Ovary (tissue), 7 donors: ENCODE measurements at regions not wholly inside any gene's neighbourhood (a gene's known extent, or its start where the extent isn't known, plus 50 kb on each side); places are given as distances from the start of the nearest gene placed in this dataset.

ENCODE experiments used
- DNase-seq, 5 donors: peaks; one replicate each; pipeline ENCODE4 v3.0.0-alpha.2; 2019 to 2020
- H3K27ac ChIP-seq, 2 donors: fragments of 200-600 bp; one replicate each; pipeline versions ENCODE4 v1.5.1 to v1.8.0; 2019 to 2022
- H3K27me3 ChIP-seq: fragments of 200-600 bp; one replicate; pipeline ENCODE4 v1.8.0; 2022
- H3K36me3 ChIP-seq: fragments of 200-600 bp; sonication (generic); one replicate; pipeline ENCODE4 v1.5.1; 2019
- H3K4me1 ChIP-seq: one replicate; pipeline ENCODE4 v1.8.1; 2013; ENCODE audit warnings: mild to moderate bottlenecking, moderate library complexity; ENCODE audit not compliant: insufficient read depth
- H3K4me3 ChIP-seq: fragments of 200-600 bp; sonication (generic); one replicate; pipeline ENCODE4 v1.5.1; 2017
- H3K9me3 ChIP-seq, 2 donors: fragments of 200-600 bp in 1 of 2; sonication (generic) in 1 of 2; one replicate each; pipeline versions ENCODE4 v1.5.1 to v1.8.1; 2013 to 2019; ENCODE audit warnings: mild to moderate bottlenecking in 1 of 2, moderate library complexity in 1 of 2
- EP300 ChIP-seq: sonication (generic); formaldehyde crosslinking; IDR thresholded peaks from one replicate; pipeline ENCODE4 v1.6.1; 2017; ENCODE audit warnings: antibody characterized with exemption
- POLR2A ChIP-seq: fragments of 450-650 bp; IDR thresholded peaks from one replicate; pipeline ENCODE4 v1.6.1; 2017; ENCODE audit warnings: antibody characterized with exemption, mild to moderate bottlenecking, moderate library complexity
- WGBS, 3 donors: extraction: QIAGEN DNeasy Blood & Tissue Kit in 1 of 3; methylation state at CpG; one replicate each; pipeline versions ENCODE4 v1.1.5 to v1.1.7; 2013 to 2017; 5-methylcytosine and 5-hydroxymethylcytosine counted together
- intact Hi-C, 4 donors: fragments of 100-400 bp; cut with DNase I; formaldehyde crosslinking; loops; one replicate each; pipeline versions ENCODE4 v1.11.0 to v1.15.1; 2022 to 2023
- TF ChIP-seq, protein P1 (sequence below), 3 donors: fragments of 450-650 bp in 2 of 3; fragments of 200-600 bp in 1 of 3; IDR thresholded peaks; one replicate each; pipeline versions ENCODE4 v1.5.1 to v1.8.0; 2016 to 2022; ENCODE audit warnings: antibody characterized with exemption in 3 of 3, mild to moderate bottlenecking in 1 of 3
- donor health status: DM: no; HTN: no; CAD: no; lungs with moderate emphysema.
- donor health status: DM: no; HTN: no; CAD: no.
- donor health status: Bipolar disorder and iron deficiency.
- donor health status: DM: no; HTN: no; CAD: no.
- donor health status: DM: yes; HTN: yes; CAD: no.

DNA sequence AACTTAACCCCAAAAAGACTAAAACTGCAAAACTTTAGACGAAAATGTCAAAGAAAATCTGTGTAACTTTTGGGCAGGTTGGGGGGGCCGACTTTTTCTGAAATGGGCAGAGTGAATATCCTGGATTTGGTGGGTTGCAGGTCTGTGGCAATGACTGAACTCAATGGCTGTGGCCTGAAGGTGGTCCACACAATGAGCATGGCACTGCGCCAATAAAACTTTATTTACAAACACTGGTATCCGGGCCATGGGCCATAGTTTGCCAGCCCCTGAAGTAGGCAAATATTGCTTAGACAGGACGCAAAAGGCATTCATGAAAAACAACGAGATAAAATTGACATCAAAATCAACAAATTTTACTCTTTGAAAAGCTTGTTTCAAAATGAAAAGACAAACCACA lies 66.2 kb downstream of the RTP5 start:
- Histone ChIP-seq H3K9me3 (no peaks in the 10 kb centered on the region), H3K27me3 (no peaks in the 10 kb centered on the region), H3K4me1 (peaks cover 7% of the 10 kb centered on the region), H3K27ac (no peak overlapping the region), H3K36me3 (no peaks in the 10 kb centered on the region), H3K4me3 (no peak overlapping the region)
- WGBS, 3 donors, result 90 to 92% (median 91%) methylated on average over 6 of the region's 6 CpGs
- TF ChIP-seq POLR2A (no peak), EP300 (no peak)
- TF ChIP-seq, protein P1, sequence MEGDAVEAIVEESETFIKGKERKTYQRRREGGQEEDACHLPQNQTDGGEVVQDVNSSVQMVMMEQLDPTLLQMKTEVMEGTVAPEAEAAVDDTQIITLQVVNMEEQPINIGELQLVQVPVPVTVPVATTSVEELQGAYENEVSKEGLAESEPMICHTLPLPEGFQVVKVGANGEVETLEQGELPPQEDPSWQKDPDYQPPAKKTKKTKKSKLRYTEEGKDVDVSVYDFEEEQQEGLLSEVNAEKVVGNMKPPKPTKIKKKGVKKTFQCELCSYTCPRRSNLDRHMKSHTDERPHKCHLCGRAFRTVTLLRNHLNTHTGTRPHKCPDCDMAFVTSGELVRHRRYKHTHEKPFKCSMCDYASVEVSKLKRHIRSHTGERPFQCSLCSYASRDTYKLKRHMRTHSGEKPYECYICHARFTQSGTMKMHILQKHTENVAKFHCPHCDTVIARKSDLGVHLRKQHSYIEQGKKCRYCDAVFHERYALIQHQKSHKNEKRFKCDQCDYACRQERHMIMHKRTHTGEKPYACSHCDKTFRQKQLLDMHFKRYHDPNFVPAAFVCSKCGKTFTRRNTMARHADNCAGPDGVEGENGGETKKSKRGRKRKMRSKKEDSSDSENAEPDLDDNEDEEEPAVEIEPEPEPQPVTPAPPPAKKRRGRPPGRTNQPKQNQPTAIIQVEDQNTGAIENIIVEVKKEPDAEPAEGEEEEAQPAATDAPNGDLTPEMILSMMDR (IDR thresholded peaks at IDR 0.05), result no peak
- intact Hi-C loops, result no loop called here
- DNase-seq, result no peak

DNA sequence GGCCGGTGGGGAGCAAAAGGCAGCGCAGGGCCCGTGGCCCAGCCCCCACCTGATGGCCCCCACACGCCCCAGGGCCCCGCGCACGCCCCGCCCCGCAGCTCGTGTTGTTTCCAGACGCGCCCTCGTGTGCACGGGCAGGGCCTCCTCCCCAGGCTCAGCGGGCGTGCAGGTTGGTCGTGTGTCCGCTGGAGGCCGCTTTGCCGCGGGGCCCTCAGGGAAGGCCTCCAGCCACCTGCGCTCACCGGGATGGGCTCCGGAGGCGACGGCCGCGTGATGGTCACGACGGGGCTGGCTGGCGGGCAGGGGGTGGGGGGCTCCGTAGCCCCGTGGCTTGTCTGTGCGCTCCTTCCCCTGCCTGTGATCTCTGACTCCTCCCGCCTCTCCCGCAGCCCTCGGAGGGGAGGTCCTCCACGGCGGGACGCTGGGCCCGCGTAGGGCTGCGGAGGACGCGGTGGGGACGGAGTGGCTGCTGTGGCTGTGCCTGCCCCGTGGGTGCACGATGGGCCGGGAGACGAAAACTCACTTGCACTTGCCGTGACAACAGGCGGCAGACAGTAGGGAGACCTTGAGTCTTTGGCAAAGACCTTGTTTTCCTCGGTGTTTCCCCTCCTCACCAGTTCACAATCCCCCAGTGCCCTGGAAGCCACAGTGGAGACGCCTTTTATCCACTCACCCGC lies 67.1 kb downstream of the RTP5 start:
- Histone ChIP-seq H3K4me3 (no peak overlapping the region), H3K36me3 (no peaks in the 10 kb centered on the region), H3K9me3 (no peaks in the 10 kb centered on the region), H3K27ac (no peak overlapping the region), H3K4me1 (peaks cover 7% of the 10 kb centered on the region), H3K27me3 (no peaks in the 10 kb centered on the region)
- intact Hi-C loops, result no loop called here
- TF ChIP-seq EP300, result no peak
- TF ChIP-seq, protein P1 (IDR thresholded peaks at IDR 0.05), result no peak
- no peak for TF ChIP-seq POLR2A
- DNase-seq, result no peak
- WGBS, 3 donors, result 63 to 77% (median 66%) methylated on average over 54 to 55 of the region's 55 CpGs

DNA sequence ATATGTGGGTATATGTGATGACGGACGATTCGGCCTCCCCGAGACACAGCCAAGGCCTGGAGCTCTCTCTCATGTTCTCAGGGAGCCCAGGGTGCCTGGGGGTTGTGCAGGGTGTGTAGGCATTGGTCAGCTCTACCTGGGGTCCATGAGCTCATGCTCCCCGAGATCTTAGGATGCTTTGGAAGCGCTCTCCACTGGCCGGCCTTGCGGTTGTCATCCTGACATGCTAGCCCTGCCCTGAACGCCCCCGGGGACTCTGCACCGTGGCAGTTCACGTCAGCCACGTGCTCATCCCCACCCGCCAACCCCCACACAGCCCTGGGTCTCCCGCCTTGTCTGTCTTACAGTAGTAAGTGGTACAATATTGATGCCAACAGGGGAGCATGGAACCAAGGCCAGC lies 67.8 kb downstream of the RTP5 start:
- Histone ChIP-seq H3K4me3 (no peak overlapping the region), H3K9me3 (no peaks in the 10 kb centered on the region), H3K27me3 (no peaks in the 10 kb centered on the region), H3K4me1 (peaks cover 9% of the 10 kb centered on the region), H3K27ac (no peak overlapping the region), H3K36me3 (no peaks in the 10 kb centered on the region)
- TF ChIP-seq EP300, result no peak
- no peak for DNase-seq
- WGBS, 3 donors, result 93 to 96% (median 94%) methylated on average over 15 of the region's 15 CpGs
- intact Hi-C loops, result no loop called here

DNA sequence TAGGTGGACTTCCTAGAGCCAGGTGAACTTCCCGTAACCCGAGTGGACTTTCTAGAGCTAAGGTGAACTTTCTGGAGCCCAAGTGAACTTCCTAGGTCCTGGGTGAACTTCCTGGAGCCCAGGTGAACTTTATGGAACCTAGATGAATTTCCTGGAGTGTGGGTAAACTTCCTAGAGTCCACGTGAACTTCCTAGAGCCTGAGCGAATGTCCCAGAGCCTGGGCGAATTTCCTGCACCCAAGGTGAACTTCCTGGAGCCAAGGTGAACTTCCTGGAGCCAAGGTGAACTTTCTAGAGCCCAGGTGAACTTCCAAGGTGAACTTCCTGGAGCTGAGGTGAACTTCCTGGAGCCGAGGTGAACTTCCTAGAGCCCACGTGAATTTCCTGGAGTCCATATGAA lies 70.0 kb downstream of the RTP5 start:
- 83 to 93% (median 89%) methylated on average over 7 of the region's 7 CpGs for WGBS, 3 donors
- no peak overlapping the region for H3K27ac ChIP-seq
- intact Hi-C loops, result no loop called here
- H3K4me1 ChIP-seq, result peaks cover 2% of the 10 kb centered on the region
- no peaks in the 10 kb centered on the region for H3K9me3 ChIP-seq
- no peaks in the 10 kb centered on the region for H3K27me3 ChIP-seq
- TF ChIP-seq, protein P1 (IDR thresholded peaks at IDR 0.05), result no peak
- TF ChIP-seq EP300 (no peak), POLR2A (no peak)
- no peaks in the 10 kb centered on the region for H3K36me3 ChIP-seq
- H3K4me3 ChIP-seq, result no peak overlapping the region
- DNase-seq, result no peak

DNA sequence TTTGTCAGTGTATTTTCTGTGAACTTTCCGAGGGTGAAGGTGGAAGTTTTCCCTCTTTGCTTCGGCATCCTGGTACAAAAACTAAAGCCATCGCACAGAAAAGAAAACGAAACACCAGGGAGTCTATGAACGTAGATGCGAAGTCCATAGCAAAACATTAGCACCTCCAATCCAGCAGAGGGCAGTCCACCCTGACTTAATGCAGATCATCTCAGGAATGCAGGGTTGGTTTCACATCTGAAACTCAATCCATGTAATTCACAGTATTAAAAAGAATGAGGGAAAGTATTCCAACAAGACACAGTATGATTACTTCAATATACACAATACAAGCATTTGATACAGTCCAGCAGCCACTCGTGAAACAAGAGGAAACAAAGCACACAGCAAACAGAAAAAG lies 70.8 kb downstream of the RTP5 start:
- intact Hi-C loops, result no loop called here
- no peak overlapping the region for H3K4me3 ChIP-seq
- 92 to 97% (median 95%) methylated on average over 7 of the region's 7 CpGs for WGBS, 3 donors

More for the DNA sequence above, 70.8 kb downstream of the RTP5 start:
- Histone ChIP-seq H3K27ac (no peak overlapping the region), H3K27me3 (no peaks in the 10 kb centered on the region), H3K9me3 (no peaks in the 10 kb centered on the region), H3K4me1 (peaks cover 2% of the 10 kb centered on the region), H3K36me3 (no peaks in the 10 kb centered on the region)
- no peak for TF ChIP-seq EP300
- no peak for TF ChIP-seq POLR2A
- TF ChIP-seq, protein P1 (IDR thresholded peaks at IDR 0.05), result no peak
- DNase-seq, result no peak
